Aorta (tissue), 5 donors: ENCODE measurements at regions not wholly inside any gene's neighbourhood (a gene's known extent, or its start where the extent isn't known, plus 50 kb on each side); places are given as distances from the start of the nearest gene placed in this dataset.
"Not testable (repeated sequence)": the region's sequence is repeated elsewhere in the genome, so short reads cannot be mapped to it uniquely, and the experiment has no call there.

Source experiments
- ATAC-seq: fragments of 200-7000 bp; cut with Tn5 transposase; one replicate; pipeline ENCODE4 v1.9.1; 2022; ENCODE audit warnings: moderate library complexity; ENCODE audit not compliant: low FRiP score
- DNase-seq, 2 donors: peaks; one replicate each; pipeline ENCODE4 v3.0.0-alpha.2; 2020
- H3K27ac ChIP-seq, 2 donors: one replicate each; pipeline ENCODE4 v1.5.1; 2013; ENCODE audit warnings: low read length in 2 of 2, mild to moderate bottlenecking in 2 of 2, moderate library complexity in 2 of 2, control low read depth in 1 of 2, inconsistent platforms in 1 of 2, low read depth in 1 of 2
- H3K27me3 ChIP-seq, 2 donors: one replicate each; pipeline ENCODE4 v1.6.1; 2013; ENCODE audit warnings: control low read depth in 1 of 2, low read length in 1 of 2, mild to moderate bottlenecking in 1 of 2, moderate library complexity in 1 of 2; ENCODE audit not compliant: insufficient read depth in 2 of 2, control insufficient read depth in 1 of 2
- H3K36me3 ChIP-seq, 2 donors: one replicate each; pipeline ENCODE4 v1.6.1; 2013; ENCODE audit warnings: control low read depth in 1 of 2, low read length in 1 of 2, mild to moderate bottlenecking in 1 of 2; ENCODE audit not compliant: insufficient read depth in 2 of 2, control insufficient read depth in 1 of 2
- H3K4me1 ChIP-seq, 2 donors: one replicate each; pipeline ENCODE4 v1.6.1; 2013; ENCODE audit warnings: low read length in 2 of 2, control low read depth in 1 of 2, mild to moderate bottlenecking in 1 of 2, moderate library complexity in 1 of 2; ENCODE audit not compliant: insufficient read depth in 2 of 2, control insufficient read depth in 1 of 2
- H3K4me3 ChIP-seq, 2 donors: one replicate each; pipeline ENCODE4 v1.5.1; 2013; ENCODE audit warnings: low read length in 2 of 2, control low read depth in 1 of 2, mild to moderate bottlenecking in 1 of 2
- H3K9me3 ChIP-seq: one replicate; pipeline ENCODE4 v1.6.1; 2013; ENCODE audit warnings: mild to moderate bottlenecking, low read length; ENCODE audit not compliant: control insufficient read depth
- WGBS, 2 donors: extraction: QIAGEN DNeasy Blood & Tissue Kit; methylation state at CpG; one replicate each; pipeline ENCODE4 v1.1.7; 2013; 5-methylcytosine and 5-hydroxymethylcytosine counted together
- intact Hi-C, 2 donors: fragments of 100-400 bp; cut with DNase I; formaldehyde crosslinking; loops; one replicate each; pipeline versions ENCODE4 v1.14.2 to v1.15.0; 2022
- donor health status: healthy with polysubstance abuse.
- donor health status: Bipolar disorder and iron deficiency.
- donor health status: DM: no; HTN: no; CAD: no.
- donor health status: DM: no; HTN: no; CAD: no.
- donor health status: DM: yes; HTN: yes; CAD: no.

GRCh38 chr4:103867311-103867710 lies 147.5 kb upstream of the TACR3 start:
- WGBS, 2 donors, result 72 to 79% methylated on average over 2 of the region's 2 CpGs
- Histone ChIP-seq H3K4me1 (no peaks in the 10 kb centered on the region), H3K4me3 (no peak overlapping the region), H3K36me3 (no peaks in the 10 kb centered on the region), H3K27me3 (no peaks in the 10 kb centered on the region), H3K27ac (no peak overlapping the region), H3K9me3 (no peaks in the 10 kb centered on the region)
- intact Hi-C loops, result no loop called here
- ATAC-seq (no peak), DNase-seq (no peak)

GRCh38 chr4:103853627-103854026 lies 133.8 kb upstream of the TACR3 start:
- Histone ChIP-seq H3K27me3 (no peaks in the 10 kb centered on the region), H3K27ac (no peak overlapping the region)
- no peak for ATAC-seq

DNA sequence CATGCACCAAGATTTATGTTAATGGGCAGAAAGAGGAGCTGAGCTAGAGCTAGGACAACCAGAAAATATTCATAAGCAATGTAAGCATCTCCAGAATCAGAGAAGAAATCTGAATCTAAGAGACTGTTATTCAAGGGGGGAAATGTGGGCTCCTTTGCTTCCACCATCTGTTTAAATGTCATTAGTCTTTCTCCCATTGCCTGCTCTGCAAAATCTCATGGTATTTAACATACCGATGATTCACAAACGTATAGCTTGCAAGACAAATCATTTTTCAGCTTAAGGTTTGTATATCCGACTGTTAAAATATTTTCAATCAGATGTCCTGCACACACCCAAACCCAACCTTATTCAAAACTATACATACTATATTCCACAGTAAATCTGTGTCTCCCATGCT lies 133.4 kb upstream of the TACR3 start:
- H3K27ac ChIP-seq, result no peak overlapping the region
- no peaks in the 10 kb centered on the region for H3K36me3 ChIP-seq
- no peaks in the 10 kb centered on the region for H3K9me3 ChIP-seq
- no peak overlapping the region for H3K4me3 ChIP-seq
- 52 to 56% methylated on average over 3 of the region's 3 CpGs for WGBS, 2 donors
- no peak for DNase-seq
- ATAC-seq, result no peak
- no peaks in the 10 kb centered on the region for H3K27me3 ChIP-seq
- intact Hi-C loops, result no loop called here
- no peaks in the 10 kb centered on the region for H3K4me1 ChIP-seq

More at GRCh38 chr4:103853627-103854026, 133.8 kb upstream of the TACR3 start:
- H3K4me3 ChIP-seq, result no peak overlapping the region
- no peak for DNase-seq
- intact Hi-C loops, result no loop called here
- H3K4me1 ChIP-seq, result no peaks in the 10 kb centered on the region
- H3K9me3 ChIP-seq, result no peaks in the 10 kb centered on the region
- no peaks in the 10 kb centered on the region for H3K36me3 ChIP-seq

GRCh38 chr4:103845075-103845474 lies 125.3 kb upstream of the TACR3 start:
- Histone ChIP-seq H3K4me3 (no peak overlapping the region), H3K9me3 (no peaks in the 10 kb centered on the region), H3K4me1 (no peaks in the 10 kb centered on the region), H3K27me3 (no peaks in the 10 kb centered on the region), H3K27ac (no peak overlapping the region), H3K36me3 (no peaks in the 10 kb centered on the region)
- DNase-seq, result no peak
- intact Hi-C loops, result no loop called here
- no peak for ATAC-seq

DNA sequence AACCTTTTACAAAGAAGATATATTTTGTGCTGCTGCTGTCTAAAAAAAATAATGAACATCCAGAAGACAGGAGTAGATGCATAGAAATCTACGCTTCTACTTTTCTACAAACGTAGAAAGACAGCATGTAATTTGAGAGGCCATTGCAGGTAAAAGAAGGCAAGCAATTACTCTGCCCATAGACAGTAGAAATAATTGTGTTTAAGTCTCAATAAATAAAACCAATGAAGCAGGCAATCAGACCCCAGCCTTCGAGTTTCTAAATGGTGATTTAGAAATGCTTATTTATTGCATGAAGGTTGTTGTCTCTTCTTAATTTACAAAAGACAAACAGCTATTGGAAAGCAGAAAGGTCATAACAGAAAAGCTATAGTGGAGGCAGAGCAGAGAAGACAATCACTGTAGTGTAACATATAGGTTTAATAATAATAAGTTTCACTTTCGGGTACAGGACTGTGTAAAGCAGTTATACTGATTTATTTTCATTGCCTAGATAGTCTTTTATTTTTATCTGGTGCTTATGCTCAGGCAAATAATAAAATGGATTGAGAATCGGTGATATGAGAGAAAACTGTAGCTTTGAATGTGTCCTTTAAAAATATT lies 123.0 kb upstream of the TACR3 start:
- no peak for ATAC-seq

DNA sequence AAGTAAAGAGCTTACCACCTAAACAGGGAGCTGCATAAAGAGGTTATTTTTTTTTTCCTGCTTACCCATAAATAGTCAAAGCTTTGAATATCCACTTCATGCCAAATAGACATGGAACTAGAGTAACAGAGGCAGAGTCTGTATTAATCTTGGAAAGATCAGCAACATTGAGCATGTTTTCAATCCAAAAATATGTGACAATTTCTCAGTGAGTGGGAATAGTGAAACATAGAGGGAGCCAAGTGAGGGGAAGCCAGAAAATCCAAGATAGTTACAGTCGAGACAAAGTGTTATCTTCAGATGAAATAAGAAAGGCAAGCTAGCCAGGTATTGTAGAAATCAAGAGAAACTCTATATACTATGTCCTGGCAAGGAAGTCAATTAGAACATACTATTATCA lies 122.3 kb upstream of the TACR3 start:
- no peak for ATAC-seq
- Histone ChIP-seq H3K36me3 (no peaks in the 10 kb centered on the region), H3K9me3 (no peaks in the 10 kb centered on the region), H3K27me3 (no peaks in the 10 kb centered on the region), H3K4me1 (no peaks in the 10 kb centered on the region), H3K4me3 (no peak overlapping the region), H3K27ac (no peak overlapping the region)
- intact Hi-C loops, result no loop called here
- DNase-seq, result no peak
- WGBS, 2 donors, result 23 to 45% methylated on average over 1 of the region's 1 CpG

More for the DNA sequence above, 123.0 kb upstream of the TACR3 start:
- no peak overlapping the region for H3K27ac ChIP-seq
- H3K27me3 ChIP-seq, result no peaks in the 10 kb centered on the region
- H3K4me3 ChIP-seq, result no peak overlapping the region
- DNase-seq, result no peak
- intact Hi-C loops, result no loop called here
- no peaks in the 10 kb centered on the region for H3K36me3 ChIP-seq
- WGBS, 2 donors, result 52 to 64% methylated on average over 5 of the region's 5 CpGs
- H3K4me1 ChIP-seq, result no peaks in the 10 kb centered on the region
- H3K9me3 ChIP-seq, result no peaks in the 10 kb centered on the region

- DNase-seq, ATAC-seq, H3K4me1 ChIP-seq, H3K36me3 ChIP-seq, H3K27me3 ChIP-seq, intact Hi-C loops, H3K4me3 ChIP-seq, H3K9me3 ChIP-seq, H3K27ac ChIP-seq: not testable (repeated sequence)
- 40 to 54% methylated on average over 5 of the region's 5 CpGs for WGBS, 2 donors
Measured at GRCh38 chr4:103810308-103810707, 90.5 kb upstream of the TACR3 start.

- no peak overlapping the region for H3K27ac ChIP-seq
- no peak for ATAC-seq
- no peaks in the 10 kb centered on the region for H3K4me1 ChIP-seq
- DNase-seq, result no peak
- no peaks in the 10 kb centered on the region for H3K9me3 ChIP-seq
- no peaks in the 10 kb centered on the region for H3K36me3 ChIP-seq
- H3K4me3 ChIP-seq, result no peak overlapping the region
- intact Hi-C loops, result no loop called here
- no peaks in the 10 kb centered on the region for H3K27me3 ChIP-seq
- WGBS, 2 donors, result 79 to 84% methylated on average over 1 of the region's 1 CpG
Measured at GRCh38 chr4:103802766-103803165, 83.0 kb upstream of the TACR3 start.

- Histone ChIP-seq H3K9me3 (peaks cover 5% of the 10 kb centered on the region), H3K4me3 (no peak overlapping the region)
Measured at GRCh38 chr4:103787057-103787456, 67.3 kb upstream of the TACR3 start.

More at GRCh38 chr4:103787057-103787456, 67.3 kb upstream of the TACR3 start:
- WGBS, 2 donors, result 87 to 89% methylated on average over 4 of the region's 4 CpGs
- ATAC-seq, result no peak
- no peaks in the 10 kb centered on the region for H3K36me3 ChIP-seq
- H3K27ac ChIP-seq, result no peak overlapping the region
- no peak for DNase-seq
- no peaks in the 10 kb centered on the region for H3K4me1 ChIP-seq
- H3K27me3 ChIP-seq, result no peaks in the 10 kb centered on the region
- intact Hi-C loops, result no loop called here
